ENCODE measurements at regions not wholly inside any gene's neighbourhood (a gene's known extent, or its start where the extent isn't known, plus 50 kb on each side); places are given as distances from the start of the nearest gene placed in this dataset.

DNA sequence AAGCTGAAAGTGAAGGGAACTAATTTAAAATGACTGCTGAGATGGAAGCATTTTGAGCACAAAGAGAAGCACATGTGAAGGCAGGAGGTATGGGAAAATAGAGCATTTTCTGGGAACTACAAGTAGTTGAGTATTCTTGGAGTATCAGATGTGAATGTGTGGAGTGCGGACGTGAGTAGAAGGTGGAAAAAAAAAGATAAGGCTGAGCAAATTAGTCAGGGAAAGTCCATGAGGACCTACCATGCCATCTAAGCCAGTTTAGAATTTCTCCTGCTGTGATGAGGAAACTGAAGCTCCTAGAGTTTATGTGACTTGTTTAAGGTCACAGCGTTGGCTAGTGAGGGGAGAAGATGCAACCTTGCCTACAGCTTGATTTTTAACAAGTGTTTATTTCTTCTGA, 578.1 kb upstream of the MIR17HG start:
- TF ChIP-seq, protein P1, sequence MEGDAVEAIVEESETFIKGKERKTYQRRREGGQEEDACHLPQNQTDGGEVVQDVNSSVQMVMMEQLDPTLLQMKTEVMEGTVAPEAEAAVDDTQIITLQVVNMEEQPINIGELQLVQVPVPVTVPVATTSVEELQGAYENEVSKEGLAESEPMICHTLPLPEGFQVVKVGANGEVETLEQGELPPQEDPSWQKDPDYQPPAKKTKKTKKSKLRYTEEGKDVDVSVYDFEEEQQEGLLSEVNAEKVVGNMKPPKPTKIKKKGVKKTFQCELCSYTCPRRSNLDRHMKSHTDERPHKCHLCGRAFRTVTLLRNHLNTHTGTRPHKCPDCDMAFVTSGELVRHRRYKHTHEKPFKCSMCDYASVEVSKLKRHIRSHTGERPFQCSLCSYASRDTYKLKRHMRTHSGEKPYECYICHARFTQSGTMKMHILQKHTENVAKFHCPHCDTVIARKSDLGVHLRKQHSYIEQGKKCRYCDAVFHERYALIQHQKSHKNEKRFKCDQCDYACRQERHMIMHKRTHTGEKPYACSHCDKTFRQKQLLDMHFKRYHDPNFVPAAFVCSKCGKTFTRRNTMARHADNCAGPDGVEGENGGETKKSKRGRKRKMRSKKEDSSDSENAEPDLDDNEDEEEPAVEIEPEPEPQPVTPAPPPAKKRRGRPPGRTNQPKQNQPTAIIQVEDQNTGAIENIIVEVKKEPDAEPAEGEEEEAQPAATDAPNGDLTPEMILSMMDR (conservative IDR thresholded peaks at IDR 0.05): no peak
- no peak for TF ChIP-seq EZH2 (IDR thresholded peaks at IDR 0.05; ENCODE audit: low read depth)
